DOHH2 (cell line): ENCODE measurements at regions not wholly inside any gene's neighbourhood (a gene's known extent, or its start where the extent isn't known, plus 50 kb on each side); places are given as distances from the start of the nearest gene placed in this dataset.

Source experiments
- CTCF ChIP-seq: fragments of 200-600 bp; sonication (generic); IDR thresholded peaks from one replicate; pipeline ENCODE4 v1.5.1; 2014; ENCODE audit warnings: antibody characterized with exemption, mild to moderate bottlenecking, low read depth, low read length; ENCODE audit not compliant: poor library complexity, severe bottlenecking
- EZH2phosphoT487 ChIP-seq: fragments of 200-600 bp; sonication (generic); IDR thresholded peaks from 2 replicates; pipeline ENCODE4 v1.6.1; 2017; ENCODE audit warnings: borderline replicate concordance, mild to moderate bottlenecking, antibody characterized with exemption, low read length, moderate library complexity, mixed read lengths

DNA sequence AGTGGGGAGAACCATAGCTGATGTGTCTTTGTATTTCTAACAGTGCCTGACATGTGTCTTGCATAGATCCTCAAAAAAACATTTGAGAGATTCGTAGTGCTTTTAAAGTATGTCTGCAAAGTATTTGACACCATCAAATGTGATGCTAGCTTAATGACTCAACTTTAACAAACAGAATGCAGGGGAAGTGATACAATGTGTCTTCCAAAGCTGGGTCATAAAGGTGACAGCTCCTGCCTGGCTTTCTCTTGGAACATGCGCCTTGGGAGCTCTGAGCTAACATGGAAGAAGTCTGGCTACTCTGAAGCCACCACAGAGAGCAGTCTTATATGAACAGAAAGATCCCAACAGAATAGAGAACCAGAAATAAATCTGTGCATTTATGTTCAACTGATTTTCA, 78.2 kb downstream of the C1D start:
- TF ChIP-seq CTCF (no peak), EZH2phosphoT487 (no peak)
